DMS79 (cell line): ENCODE measurements at regions not wholly inside any gene's neighbourhood (a gene's known extent, or its start where the extent isn't known, plus 50 kb on each side); places are given as distances from the start of the nearest gene placed in this dataset.
"Not testable (repeated sequence)": the region's sequence is repeated elsewhere in the genome, so short reads cannot be mapped to it uniquely, and the experiment has no call there.

ENCODE experiments used
- DNase-seq: peaks from one replicate; lab custom pipeline; 2025; lab: John Stamatoyannopoulos, UW

- not testable (repeated sequence) for DNase-seq
Measured at GRCh38 chr16:29296176-29296575, 110.3 kb downstream of the NPIPB11 start.

GRCh38 chr16:29294951-29295795, 111.3 kb downstream of the NPIPB11 start:
- DNase-seq = not testable (repeated sequence)

- not testable (repeated sequence) for DNase-seq
Measured at GRCh38 chr16:29294400-29294933, 112.0 kb downstream of the NPIPB11 start.

- not testable (repeated sequence) for DNase-seq
Measured at GRCh38 chr16:29293545-29293944, 113.0 kb downstream of the NPIPB11 start.

- DNase-seq = not testable (repeated sequence)
Measured at GRCh38 chr16:29292952-29293471, 113.5 kb downstream of the NPIPB11 start.

GRCh38 chr16:29291329-29292271, 114.9 kb downstream of the NPIPB11 start:
- DNase-seq = not testable (repeated sequence)

GRCh38 chr16:29290631-29291247, 115.8 kb downstream of the NPIPB11 start:
- DNase-seq = peak; percentile 48

- not testable (repeated sequence) for DNase-seq
Measured at GRCh38 chr16:29289516-29290239, 116.8 kb downstream of the NPIPB11 start.

- peak; percentile 10 for DNase-seq
Measured at GRCh38 chr16:29288711-29289474, 117.6 kb downstream of the NPIPB11 start.

GRCh38 chr16:29287871-29288535, 118.5 kb downstream of the NPIPB11 start:
- DNase-seq = not testable (repeated sequence)

GRCh38 chr16:29287246-29287645, 119.3 kb downstream of the NPIPB11 start:
- not testable (repeated sequence) for DNase-seq

- not testable (repeated sequence) for DNase-seq
Measured at GRCh38 chr16:29286796-29287195, 119.7 kb downstream of the NPIPB11 start.

- DNase-seq = not testable (repeated sequence)
Measured at GRCh38 chr16:29286161-29286560, 120.3 kb downstream of the NPIPB11 start.

- DNase-seq = not testable (repeated sequence)
Measured at GRCh38 chr16:29285151-29285885, 121.2 kb downstream of the NPIPB11 start.

GRCh38 chr16:29284723-29285122, 121.8 kb downstream of the NPIPB11 start:
- not testable (repeated sequence) for DNase-seq

GRCh38 chr16:29284159-29284558, 122.4 kb downstream of the NPIPB11 start:
- not testable (repeated sequence) for DNase-seq

GRCh38 chr16:29278097-29278871, 128.2 kb downstream of the NPIPB11 start:
- DNase-seq = not testable (repeated sequence)

- DNase-seq = not testable (repeated sequence)
Measured at GRCh38 chr16:29276446-29276845, 130.1 kb downstream of the NPIPB11 start.
